ENCODE measurements at regions not wholly inside any gene's neighbourhood (a gene's known extent, or its start where the extent isn't known, plus 50 kb on each side); places are given as distances from the start of the nearest gene placed in this dataset.

DNA sequence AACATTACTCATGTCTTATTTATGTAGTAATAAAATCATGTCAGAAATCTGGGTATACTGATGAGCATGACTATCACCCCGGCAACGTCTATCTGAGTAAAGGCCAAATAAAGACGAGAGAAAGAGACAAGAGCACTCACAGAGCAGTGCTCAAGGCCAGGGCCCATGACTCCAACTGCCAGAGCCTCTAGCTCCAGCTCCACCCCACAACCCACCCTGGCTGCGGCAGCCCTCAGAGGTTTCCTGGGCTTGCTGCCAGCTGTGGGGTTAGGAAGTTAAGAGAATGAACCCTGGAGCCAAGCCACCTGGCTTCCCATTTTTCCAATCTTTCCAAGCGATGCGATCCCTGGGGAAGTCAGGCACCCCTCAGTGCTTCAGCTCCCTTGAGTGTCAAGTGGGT lies 92.0 kb upstream of the PAX1 start:
- TF ChIP-seq TCF7L2 (IDR thresholded peaks at IDR 0.05; ENCODE audit: borderline replicate concordance, extremely low read depth, insufficient read depth, insufficient read length) (peak; percentile 53), CTCF (IDR thresholded peaks at IDR 0.05 in 2 of 3, conservative IDR thresholded peaks at IDR 0.05 in 1 of 3; ENCODE audit: borderline replicate concordance in 1 of 3, insufficient read depth in 1 of 3, low read depth in 2 of 3, low read length in 2 of 3) (no peak)
- Histone ChIP-seq H3K27ac (ENCODE audit: low read depth, low read length) (no peak overlapping the region), H3K4me2 (ENCODE audit: low read length) (no peak overlapping the region), H3K27me3 (ENCODE audit: insufficient read depth, low read length) (no peaks in the 10 kb centered on the region; the same call in 1 of the 2 replicates), H2AFZ (ENCODE audit: low read depth, low read length, poor library complexity, severe bottlenecking) (no peak overlapping the region), H4K20me1 (ENCODE audit: insufficient read depth) (no peaks in the 10 kb centered on the region), H3K9me3 (ENCODE audit: control insufficient read depth in 1 of 2, insufficient read depth in 1 of 2, low read depth in 1 of 2, low read length in 2 of 2) (no peaks in the 10 kb centered on the region), H3K79me2 (ENCODE audit: insufficient read depth, low read length) (no peaks in the 10 kb centered on the region), H3K36me3 (ENCODE audit: control insufficient read depth in 1 of 2, insufficient read depth in 2 of 2, low read length in 2 of 2) (no peaks in the 10 kb centered on the region), H3K4me3 (replicated peaks in 1 of 2; ENCODE audit: low read depth in 1 of 2, low read length in 2 of 2) (no peak overlapping the region), H3K9ac (ENCODE audit: low read length) (no peak overlapping the region), H3K4me1 (ENCODE audit: control insufficient read depth in 1 of 2, insufficient read depth in 2 of 2, low read length in 2 of 2) (no peaks in the 10 kb centered on the region; a peak in 1 of 4 replicates), H3K9me2 (ENCODE audit: insufficient read depth) (no peaks in the 10 kb centered on the region)
- DNase-seq (ENCODE audit: low read depth, low spot score) (no peak), ATAC-seq (no peak)
- CTCF ChIA-PET: interaction anchor here (2.6 to 2.7 kb wide), 2 partner anchors 84 to 776 kb away, joined by 15 to 16 read pairs; no protein-coding TSS in a partner anchor
- no TSS peak for BruUV-seq (replicated peaks)
- POLR2A ChIA-PET: no interaction called here
- RAD21 ChIA-PET (ENCODE audit: low non-redundant PET in 1 of 2, low total read pairs in 2 of 2, uncharacterized antibody in 2 of 2, unreplicated experiment in 2 of 2): no interaction called here
- intact Hi-C loops (cut with micrococcal nuclease): no loop called here

- Histone ChIP-seq H3K36me3 (ENCODE audit: control insufficient read depth in 1 of 2, insufficient read depth in 2 of 2, low read length in 2 of 2) (no peaks in the 10 kb centered on the region), H4K20me1 (ENCODE audit: insufficient read depth) (no peaks in the 10 kb centered on the region), H3K9ac (ENCODE audit: low read length) (no peak overlapping the region), H3K4me3 (replicated peaks in 1 of 2; ENCODE audit: low read depth in 1 of 2, low read length in 2 of 2) (no peak overlapping the region), H3K9me2 (ENCODE audit: insufficient read depth) (no peaks in the 10 kb centered on the region), H2AFZ (ENCODE audit: low read depth, low read length, poor library complexity, severe bottlenecking) (no peak overlapping the region), H3K9me3 (ENCODE audit: control insufficient read depth in 1 of 2, insufficient read depth in 1 of 2, low read depth in 1 of 2, low read length in 2 of 2) (peaks cover 0 to 5% of the 10 kb centered on the region in 2 experiments; a peak in 1 of 4 replicates), H3K27me3 (ENCODE audit: insufficient read depth, low read length) (no peaks in the 10 kb centered on the region), H3K27ac (ENCODE audit: low read depth, low read length) (no peak overlapping the region), H3K4me2 (ENCODE audit: low read length) (no peak overlapping the region), H3K4me1 (ENCODE audit: control insufficient read depth in 1 of 2, insufficient read depth in 2 of 2, low read length in 2 of 2) (no peaks in the 10 kb centered on the region; a peak in 1 of 4 replicates), H3K79me2 (ENCODE audit: insufficient read depth, low read length) (no peaks in the 10 kb centered on the region)
- ATAC-seq: no peak
- TF ChIP-seq SP1 (IDR thresholded peaks at IDR 0.05; ENCODE audit: low read depth) (no peak), CEBPB (IDR thresholded peaks at IDR 0.05; ENCODE audit: low read depth) (no peak), JUND (IDR thresholded peaks at IDR 0.05) (no peak), YY1 (IDR thresholded peaks at IDR 0.05; ENCODE audit: extremely low read depth, insufficient replicate concordance, low read depth, low read length) (no peak), ZNF274 (IDR thresholded peaks at IDR 0.05; ENCODE audit: low read depth, low read length) (no peak), FOSL1 (IDR thresholded peaks at IDR 0.05; ENCODE audit: low read depth) (no peak), POLR2AphosphoS5 (IDR thresholded peaks at IDR 0.05; ENCODE audit: low read depth, low read length) (no peak), SRF (IDR thresholded peaks at IDR 0.05; ENCODE audit: low read depth) (no peak), EGR1 (IDR thresholded peaks at IDR 0.05; ENCODE audit: low read depth) (no peak), CBX3 (IDR thresholded peaks at IDR 0.05; ENCODE audit: low read depth) (no peak), TCF7L2 (IDR thresholded peaks at IDR 0.05; ENCODE audit: borderline replicate concordance, extremely low read depth, insufficient read depth, insufficient read length) (no peak), EZH2phosphoT487 (IDR thresholded peaks at IDR 0.05; ENCODE audit: borderline replicate concordance) (no peak), REST (IDR thresholded peaks at IDR 0.05; ENCODE audit: low read depth) (no peak)
- TF ChIP-seq, protein P1, sequence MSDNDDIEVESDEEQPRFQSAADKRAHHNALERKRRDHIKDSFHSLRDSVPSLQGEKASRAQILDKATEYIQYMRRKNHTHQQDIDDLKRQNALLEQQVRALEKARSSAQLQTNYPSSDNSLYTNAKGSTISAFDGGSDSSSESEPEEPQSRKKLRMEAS (IDR thresholded peaks at IDR 0.05): no peak
- DNase-seq (ENCODE audit: low read depth, low spot score): no peak
- BruUV-seq (replicated peaks): no TSS peak
- ChIA-PET RAD21 (ENCODE audit: low non-redundant PET in 1 of 2, low total read pairs in 2 of 2, uncharacterized antibody in 2 of 2, unreplicated experiment in 2 of 2) (no interaction called here), CTCF (no interaction called here), POLR2A (no interaction called here)
- intact Hi-C loops (cut with micrococcal nuclease): no loop called here
Measured at GRCh38 chr20:21609981-21610380, 95.5 kb upstream of the PAX1 start.
